ENCODE measurements at regions not wholly inside any gene's neighbourhood (a gene's known extent, or its start where the extent isn't known, plus 50 kb on each side); places are given as distances from the start of the nearest gene placed in this dataset.

- no peak for DNase-seq
Measured at GRCh38 chr4:125440814-125441213, 126.1 kb downstream of the FAT4 start.

- DNase-seq, result no peak
Measured at GRCh38 chr4:125444166-125444565, 129.4 kb downstream of the FAT4 start.

GRCh38 chr4:125445525-125445924 lies 130.8 kb downstream of the FAT4 start:
- no peak for DNase-seq

- DNase-seq, result no peak
Measured at GRCh38 chr4:125447551-125448290, 133.0 kb downstream of the FAT4 start.

DNA sequence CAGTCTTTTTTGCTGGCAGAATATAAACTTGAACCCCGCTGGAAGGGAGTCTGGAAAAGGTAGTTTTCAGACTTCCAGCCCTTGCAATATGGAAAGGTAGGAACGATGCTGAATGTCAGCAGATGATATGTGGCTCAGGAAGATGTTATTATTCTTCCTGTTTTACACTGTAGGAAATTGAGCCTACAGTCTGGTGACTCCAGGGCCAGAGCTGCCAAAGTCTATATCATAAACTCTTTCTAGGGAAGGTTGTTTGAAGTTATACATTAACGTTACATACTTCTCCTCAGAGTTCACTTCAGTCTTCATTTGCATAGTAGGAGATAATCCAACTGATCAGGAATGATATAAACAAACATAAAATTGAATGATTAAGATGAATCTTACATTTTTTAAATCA lies 141.3 kb downstream of the FAT4 start:
- no peak for DNase-seq

GRCh38 chr4:125459531-125459930 lies 144.8 kb downstream of the FAT4 start:
- DNase-seq, result no peak

GRCh38 chr4:125461676-125462363 lies 147.1 kb downstream of the FAT4 start:
- DNase-seq, result no peak

GRCh38 chr4:125464146-125464545 lies 149.4 kb downstream of the FAT4 start:
- DNase-seq, result no peak

DNA sequence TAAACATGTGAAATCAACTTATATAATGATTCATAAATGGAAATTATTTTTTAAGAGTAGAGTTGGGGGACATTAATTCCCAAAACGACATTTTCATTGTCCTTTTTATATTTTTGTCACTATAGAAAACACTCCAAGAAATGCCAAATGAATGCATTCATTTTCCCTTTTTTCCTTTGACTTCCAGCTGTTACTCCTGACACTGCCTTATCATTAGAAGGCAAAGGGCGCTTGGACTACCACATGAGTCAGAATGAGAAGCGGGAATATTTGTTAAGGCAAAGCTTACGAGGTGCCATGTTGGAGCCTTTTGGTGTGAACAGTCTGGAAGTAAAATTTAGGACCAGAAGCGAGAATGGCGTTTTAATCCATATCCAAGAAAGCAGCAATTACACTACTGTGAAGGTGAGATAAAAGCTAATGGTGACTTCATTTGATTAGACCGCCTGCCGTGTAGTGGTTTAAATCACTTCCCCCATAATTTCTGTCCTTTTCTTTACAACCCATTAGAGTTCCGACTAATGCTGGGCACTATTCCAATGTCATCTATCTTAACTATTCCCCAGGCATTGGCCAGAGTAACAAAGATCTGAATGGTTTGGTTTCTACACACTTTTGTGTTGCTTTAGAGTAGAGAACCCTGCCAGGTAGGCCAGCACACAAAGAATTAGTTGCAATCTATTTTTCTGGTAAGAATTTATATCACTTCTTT lies 166.7 kb downstream of the FAT4 start:
- no peak for DNase-seq

DNA sequence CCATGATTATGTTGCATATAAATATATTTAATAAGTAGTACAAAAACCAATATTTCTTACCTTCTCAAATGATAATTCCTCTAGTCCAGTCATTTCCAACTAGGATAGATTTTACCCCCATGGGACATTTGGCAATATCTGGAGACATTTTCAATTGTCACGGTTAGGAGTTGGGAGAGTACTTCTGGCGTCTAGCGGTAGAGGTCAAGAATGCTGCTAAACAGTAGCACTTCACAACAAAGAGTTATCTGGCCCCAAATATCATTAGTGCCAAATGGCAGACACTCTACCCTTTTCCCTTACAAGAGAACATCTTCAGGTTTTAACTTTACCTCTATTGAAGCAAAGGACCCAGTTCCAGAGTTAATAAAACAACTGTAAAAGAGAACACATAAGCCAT lies 168.1 kb downstream of the FAT4 start:
- DNase-seq, result no peak

- DNase-seq, result no peak
Measured at GRCh38 chr4:125483278-125483677, 168.5 kb downstream of the FAT4 start.

GRCh38 chr4:125484912-125485311 lies 170.2 kb downstream of the FAT4 start:
- DNase-seq, result no peak

DNA sequence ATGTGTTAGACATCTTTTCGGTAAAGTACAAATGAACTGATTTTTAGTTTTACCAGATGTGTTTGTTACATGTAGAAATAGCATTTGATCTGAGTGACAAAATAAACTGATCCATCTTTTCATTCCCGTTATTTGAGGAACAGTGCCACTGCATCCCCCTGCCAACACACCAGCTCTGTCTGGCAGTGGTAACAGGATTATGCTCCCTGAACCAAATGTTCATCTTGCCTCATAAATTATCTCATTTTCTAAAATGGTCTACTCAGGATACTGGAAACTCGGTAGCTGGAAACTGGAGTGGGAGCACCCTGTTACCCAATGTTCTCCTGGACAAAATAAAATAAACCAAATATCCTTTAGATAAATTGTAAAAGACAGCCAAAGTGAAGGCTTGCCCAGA lies 171.6 kb downstream of the FAT4 start:
- DNase-seq, result no peak

DNA sequence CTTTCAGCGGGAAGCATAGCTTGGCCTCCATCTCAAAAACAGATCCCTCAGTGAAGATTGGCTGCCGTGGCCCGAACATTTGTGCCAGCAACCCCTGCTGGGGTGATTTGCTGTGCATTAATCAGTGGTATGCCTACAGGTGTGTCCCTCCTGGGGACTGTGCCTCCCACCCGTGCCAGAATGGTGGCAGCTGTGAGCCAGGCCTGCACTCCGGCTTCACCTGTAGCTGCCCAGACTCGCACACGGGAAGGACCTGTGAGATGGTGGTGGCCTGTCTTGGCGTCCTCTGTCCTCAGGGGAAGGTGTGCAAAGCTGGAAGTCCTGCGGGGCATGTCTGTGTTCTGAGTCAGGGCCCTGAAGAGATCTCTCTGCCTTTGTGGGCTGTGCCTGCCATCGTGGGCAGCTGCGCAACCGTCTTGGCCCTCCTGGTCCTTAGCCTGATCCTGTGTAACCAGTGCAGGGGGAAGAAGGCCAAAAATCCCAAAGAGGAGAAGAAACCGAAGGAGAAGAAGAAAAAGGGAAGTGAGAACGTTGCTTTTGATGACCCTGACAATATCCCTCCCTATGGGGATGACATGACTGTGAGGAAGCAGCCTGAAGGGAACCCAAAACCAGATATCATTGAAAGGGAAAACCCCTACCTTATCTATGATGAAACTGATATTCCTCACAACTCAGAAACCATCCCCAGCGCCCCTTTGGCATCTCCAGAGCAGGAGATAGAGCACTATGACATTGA lies 175.4 kb downstream of the FAT4 start:
- no peak for DNase-seq

GRCh38 chr4:125492957-125493356 lies 178.2 kb downstream of the FAT4 start:
- DNase-seq, result no peak

- no peak for DNase-seq
Measured at GRCh38 chr4:125497861-125498260, 183.1 kb downstream of the FAT4 start.

DNA sequence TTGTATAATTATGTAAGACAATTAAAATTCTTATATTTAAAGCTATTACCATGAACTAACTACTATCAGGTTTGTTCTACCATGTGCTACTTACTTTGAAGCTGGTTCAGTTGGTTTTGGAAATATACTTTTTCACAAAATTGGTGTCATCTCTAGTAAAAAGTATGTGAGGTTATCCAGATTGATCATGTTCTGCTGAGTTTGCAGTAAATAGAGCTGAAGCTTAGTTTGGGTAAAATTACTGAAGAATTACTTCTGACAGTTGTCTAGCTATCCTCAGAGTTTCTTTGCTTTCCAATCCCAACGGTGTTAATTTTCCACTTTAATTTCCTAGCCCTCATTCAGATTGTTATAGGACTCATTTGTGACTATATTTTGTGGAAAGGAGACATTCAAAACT lies 184.2 kb downstream of the FAT4 start:
- DNase-seq, result no peak

DNA sequence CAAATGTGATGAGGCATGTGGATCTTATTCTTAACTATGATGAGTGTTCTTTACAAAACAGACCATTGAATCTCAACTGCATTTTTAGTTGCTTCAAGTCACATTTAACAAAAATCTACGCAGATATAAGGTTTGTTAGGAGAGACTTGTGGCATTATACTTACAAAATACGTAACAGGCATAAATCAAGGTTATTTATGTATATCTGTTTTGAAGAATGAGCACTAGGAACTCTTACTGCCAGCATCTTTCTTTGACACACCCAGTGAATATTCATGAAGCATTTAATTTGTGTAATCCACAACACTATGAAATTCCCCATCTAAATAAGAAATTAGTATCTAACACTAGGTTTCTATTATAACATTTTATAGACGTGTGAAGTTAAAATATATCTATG lies 186.3 kb downstream of the FAT4 start:
- no peak for DNase-seq

DNA sequence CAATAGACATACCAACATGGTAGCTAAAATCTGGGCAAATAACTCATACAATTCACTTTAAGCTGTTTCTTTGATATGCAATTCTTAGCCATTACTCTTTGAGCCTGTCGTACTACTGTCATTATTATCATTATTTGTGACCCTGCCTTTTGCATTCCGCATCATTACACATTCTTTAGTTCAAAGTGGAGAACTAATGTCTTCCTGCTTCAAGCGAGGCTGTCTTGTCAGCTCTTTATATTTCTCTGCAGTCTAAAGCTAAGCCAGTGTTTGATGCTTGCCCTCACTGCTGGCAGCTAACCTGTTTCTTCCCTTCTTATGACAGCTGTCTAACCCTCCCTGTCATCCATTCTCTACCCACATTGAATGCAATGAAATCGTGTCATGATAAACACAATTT lies 186.8 kb downstream of the FAT4 start:
- DNase-seq, result no peak

DNA sequence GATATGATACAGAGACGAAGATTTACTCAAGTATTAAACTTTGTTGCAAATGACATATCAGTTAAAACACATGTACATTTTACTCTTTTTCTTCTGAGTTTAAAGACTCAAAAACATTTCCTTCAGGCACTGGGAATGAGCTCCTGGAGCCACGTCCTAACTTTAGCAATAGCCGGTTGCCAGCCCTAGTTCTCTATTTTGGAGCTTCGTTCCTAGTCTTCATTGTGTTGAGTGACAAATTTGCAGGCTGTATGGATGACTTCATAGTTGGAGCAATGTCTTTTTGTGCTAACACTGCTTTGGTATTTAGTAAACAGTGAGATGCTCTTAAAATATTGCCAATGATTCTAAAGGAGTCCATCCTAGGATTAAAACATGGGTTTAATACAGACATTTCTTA lies 190.9 kb downstream of the FAT4 start:
- no peak for DNase-seq

- DNase-seq, result no peak
Measured at GRCh38 chr4:125507141-125507540, 192.4 kb downstream of the FAT4 start.

DNA sequence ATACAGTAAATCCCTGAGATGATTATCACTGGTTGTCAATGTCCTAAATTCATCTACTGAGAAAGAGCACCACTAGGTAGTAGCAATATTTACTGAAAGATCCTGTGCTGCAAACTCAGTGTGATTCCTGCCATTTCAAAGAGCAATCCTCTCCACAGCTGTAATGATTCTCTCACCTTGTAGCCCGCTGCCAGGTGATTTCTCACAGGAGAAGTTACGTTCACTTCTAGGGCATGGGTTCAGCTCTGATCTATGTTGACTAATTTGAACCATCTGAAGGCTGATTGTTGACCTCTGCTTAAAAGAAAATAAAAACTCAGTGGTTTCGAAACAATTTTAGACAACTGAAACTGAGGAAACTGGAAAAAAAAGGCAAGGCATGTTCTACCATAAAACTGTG lies 197.0 kb downstream of the FAT4 start:
- no peak for DNase-seq

GRCh38 chr4:125515016-125515415 lies 200.3 kb downstream of the FAT4 start:
- no peak for DNase-seq

Data from left kidney (tissue), 1 donor.